Thyroid gland (tissue), 4 donors: ENCODE measurements at regions not wholly inside any gene's neighbourhood (a gene's known extent, or its start where the extent isn't known, plus 50 kb on each side); places are given as distances from the start of the nearest gene placed in this dataset.

Source experiments
- CTCF ChIP-seq, 6 experiments: fragments of 200-600 bp in 3 of 6; fragments of 450-650 bp in 3 of 6; sonication (generic) in 3 of 6; IDR thresholded peaks; one replicate each; pipeline ENCODE4 v1.5.1; 2016 to 2019; ENCODE audit warnings: antibody characterized with exemption in 6 of 6, mild to moderate bottlenecking in 2 of 6, inconsistent platforms in 1 of 6, moderate library complexity in 1 of 6
- POLR2A ChIP-seq, 2 donors: fragments of 450-650 bp; IDR thresholded peaks; one replicate each; pipeline ENCODE4 v1.6.1; 2017; ENCODE audit warnings: antibody characterized with exemption in 2 of 2, mild to moderate bottlenecking in 2 of 2, moderate library complexity in 1 of 2

- TF ChIP-seq CTCF (IDR thresholded peaks at IDR 0.05) (no peak), POLR2A (IDR thresholded peaks at IDR 0.05) (no peak)
These were observed 269.6 kb upstream of the PLXNA2 start for GRCh38 chr1:208513799-208514198.
